DMS153 treated with DMSO at 0.1 percent for 48 hours (cell line): ENCODE measurements at regions not wholly inside any gene's neighbourhood (a gene's known extent, or its start where the extent isn't known, plus 50 kb on each side); places are given as distances from the start of the nearest gene placed in this dataset.
A peak's percentile ranks its signal among the peaks of the same experiment; 100 is the strongest.

ENCODE experiments used
- DNase-seq: peaks from one replicate; lab custom pipeline; 2025; ENCODE audit not compliant: unreplicated experiment; lab: John Stamatoyannopoulos, UW

DNA sequence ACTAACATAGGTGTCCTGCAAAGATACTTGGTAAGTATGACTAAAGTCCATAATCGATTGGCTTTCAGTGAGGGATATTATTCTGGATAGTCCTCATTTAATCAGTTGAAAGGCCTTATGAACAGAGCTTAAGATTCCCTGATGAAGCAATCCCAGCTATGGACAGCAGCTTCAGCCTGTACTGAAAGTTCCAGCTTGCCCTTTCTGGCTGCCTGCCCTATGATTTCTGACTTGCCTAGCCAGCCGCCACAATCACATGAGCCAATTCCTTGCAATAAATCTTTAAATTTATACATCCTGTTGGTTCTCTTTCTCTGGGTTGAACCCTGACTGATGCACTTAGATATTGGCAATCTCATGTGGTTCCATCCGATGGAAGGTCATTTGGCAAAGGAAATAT lies 759.0 kb upstream of the API5 start:
- no peak for DNase-seq

DNA sequence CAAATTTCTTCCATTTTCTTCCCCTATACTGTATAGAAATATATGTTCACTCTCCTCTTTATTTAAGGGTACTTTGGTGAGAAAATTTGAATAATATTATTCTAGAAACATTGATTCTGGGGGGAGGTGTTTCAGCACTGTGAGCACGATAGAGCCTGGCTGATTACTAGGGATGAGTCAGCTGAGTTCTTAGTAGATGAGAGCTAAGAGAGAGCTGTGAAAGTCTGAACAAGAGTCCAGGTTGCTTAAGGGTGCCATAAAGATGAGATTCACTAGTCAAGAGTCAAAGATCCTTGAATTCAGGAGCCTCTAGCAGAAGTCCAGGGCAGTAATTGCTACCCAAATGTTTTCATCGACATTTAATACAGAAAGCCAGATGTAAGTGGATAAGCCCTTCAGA lies 756.6 kb upstream of the API5 start:
- DNase-seq, result no peak

- no peak for DNase-seq
Observed at GRCh38 chr11:42571131-42571877, 740.5 kb upstream of the API5 start.

GRCh38 chr11:42571878-42572610 lies 739.8 kb upstream of the API5 start:
- no peak for DNase-seq

DNA sequence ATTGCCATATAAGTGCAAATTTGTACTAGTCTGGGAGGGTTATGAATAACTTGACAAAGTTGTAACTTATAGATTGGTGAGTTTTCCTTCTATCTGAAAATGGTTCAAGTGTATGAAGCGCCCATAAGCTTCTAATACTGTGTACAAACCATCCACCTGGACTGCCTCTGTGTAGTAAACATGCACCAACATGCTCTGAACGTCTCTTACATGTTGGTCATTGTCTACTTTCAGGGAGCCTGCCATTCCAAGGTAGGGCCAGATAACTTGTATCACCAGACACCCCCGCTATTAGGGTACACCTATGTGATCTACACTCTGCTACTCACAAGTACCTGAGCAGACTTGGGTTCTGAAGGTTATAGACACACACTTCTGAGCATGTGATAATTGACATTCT lies 735.5 kb upstream of the API5 start:
- no peak for DNase-seq

DNA sequence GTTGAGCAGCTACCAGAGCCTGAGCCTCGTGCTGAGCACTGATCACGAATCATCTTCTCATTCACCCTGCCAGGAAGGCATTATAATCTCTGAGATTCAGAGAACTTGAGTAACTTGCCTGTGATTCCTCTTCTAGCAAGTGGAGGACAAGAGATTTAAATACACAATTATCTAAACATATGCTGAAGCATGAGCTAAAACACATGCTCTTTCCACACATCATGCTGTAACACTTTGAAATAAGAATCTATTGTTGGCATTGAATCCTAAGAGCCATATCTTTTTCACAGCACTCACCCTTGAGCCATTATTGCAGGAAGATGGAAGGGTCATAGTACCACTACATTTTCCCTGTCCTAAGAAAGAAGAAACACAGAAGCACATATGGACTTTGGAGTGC lies 722.5 kb upstream of the API5 start:
- DNase-seq, result no peak

DNA sequence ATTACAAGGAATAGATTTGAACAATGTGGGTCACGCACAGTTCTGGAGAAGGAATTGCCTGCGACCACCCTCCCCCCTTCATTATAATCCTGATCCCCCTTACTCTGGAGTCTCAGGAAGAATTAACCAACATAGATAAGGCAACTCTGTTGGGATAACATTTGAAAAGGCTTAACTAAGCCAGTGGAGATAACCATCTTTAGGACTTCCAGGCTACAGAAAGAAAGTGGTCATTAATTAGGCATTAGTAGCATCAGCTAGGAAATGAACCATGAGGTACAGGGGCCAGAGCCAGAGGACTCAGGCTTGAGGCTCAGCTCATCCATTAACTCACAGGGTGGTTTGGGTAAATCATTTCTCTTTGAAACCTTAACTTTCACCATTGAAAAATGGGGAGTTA lies 720.0 kb upstream of the API5 start:
- no peak for DNase-seq

DNA sequence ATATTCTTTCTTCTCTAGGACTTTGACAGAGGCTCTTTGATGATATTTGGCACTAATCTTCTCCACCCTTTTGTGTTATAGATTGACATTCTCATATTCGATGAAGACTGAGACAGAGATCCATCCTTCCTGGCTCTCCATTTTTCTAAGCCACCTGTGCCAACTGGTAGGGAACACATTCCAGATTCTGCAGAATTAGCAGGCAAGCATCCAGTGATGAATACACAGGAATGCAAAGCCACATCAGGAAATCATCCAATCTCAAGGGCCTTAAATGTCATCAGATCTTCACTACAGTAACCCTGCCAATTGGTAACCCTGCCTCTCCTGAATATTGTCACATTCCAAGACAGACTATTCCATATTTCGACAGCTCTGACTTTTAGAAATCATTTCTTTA lies 718.4 kb upstream of the API5 start:
- DNase-seq, result no peak

DNA sequence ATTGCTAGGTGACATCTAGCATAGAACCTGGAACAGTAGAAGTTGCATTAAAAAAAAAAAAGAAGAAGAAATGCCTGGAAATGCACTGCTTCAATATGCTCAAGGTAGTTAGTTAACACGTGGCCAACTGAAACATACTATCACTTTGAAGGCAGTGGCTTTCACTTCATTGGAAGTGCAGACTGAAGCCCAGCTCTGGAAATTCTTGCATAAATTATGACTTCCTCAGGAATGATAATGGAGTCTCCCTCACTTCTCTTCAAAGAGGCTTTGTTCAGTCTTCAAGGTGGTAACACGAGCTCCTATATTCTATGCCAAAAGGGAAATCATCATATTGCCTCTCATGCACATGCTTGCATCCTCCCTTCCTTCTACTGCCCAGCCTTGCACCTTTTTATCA lies 715.9 kb upstream of the API5 start:
- no peak for DNase-seq

DNA sequence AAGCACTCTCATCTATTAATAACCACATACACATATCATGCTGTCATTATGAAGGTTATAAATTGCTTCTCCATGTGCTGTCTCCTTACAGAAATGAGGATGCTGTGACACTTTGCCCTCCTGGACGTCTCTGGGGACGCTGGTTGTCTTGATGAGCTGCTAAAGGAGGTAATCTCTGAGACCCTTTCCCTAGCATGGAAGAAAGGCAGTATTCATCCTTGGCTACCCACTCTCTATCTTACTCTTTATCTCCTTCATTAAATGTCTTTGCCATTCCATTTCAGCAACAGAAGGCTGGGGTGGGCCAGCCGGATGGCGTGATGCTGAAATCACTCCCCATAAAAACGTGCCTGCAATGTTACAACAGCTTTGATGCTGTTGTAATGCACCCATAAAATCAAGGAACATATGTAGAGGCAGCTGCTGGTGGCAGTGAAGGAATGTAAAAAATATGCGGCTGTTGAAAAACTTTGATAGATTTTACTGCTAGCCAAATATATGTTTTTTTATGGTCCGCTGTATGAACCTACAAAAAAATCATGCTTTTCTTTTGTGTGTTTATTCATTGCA lies 715.1 kb upstream of the API5 start:
- DNase-seq, result no peak

- DNase-seq, result no peak
Observed at GRCh38 chr11:42598341-42598740, 713.5 kb upstream of the API5 start.

DNA sequence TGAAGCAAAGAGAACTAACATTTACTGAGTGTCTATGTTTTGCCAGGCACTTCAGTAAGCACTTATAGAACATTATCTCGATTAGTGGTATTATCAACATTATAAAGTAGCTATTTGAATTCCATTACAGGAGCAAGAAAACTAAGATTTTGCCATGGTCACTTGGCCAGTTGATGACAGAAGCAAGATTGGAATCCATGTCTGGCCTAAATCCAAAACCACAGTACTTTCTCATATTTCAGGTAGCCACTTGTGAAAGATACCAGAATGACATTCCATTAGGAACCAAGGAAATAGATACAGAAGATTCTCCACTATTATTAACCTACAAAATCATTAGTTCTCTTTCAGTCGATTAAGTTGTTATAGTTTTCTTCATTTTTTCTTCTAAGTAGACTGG lies 691.0 kb upstream of the API5 start:
- DNase-seq, result no peak

DNA sequence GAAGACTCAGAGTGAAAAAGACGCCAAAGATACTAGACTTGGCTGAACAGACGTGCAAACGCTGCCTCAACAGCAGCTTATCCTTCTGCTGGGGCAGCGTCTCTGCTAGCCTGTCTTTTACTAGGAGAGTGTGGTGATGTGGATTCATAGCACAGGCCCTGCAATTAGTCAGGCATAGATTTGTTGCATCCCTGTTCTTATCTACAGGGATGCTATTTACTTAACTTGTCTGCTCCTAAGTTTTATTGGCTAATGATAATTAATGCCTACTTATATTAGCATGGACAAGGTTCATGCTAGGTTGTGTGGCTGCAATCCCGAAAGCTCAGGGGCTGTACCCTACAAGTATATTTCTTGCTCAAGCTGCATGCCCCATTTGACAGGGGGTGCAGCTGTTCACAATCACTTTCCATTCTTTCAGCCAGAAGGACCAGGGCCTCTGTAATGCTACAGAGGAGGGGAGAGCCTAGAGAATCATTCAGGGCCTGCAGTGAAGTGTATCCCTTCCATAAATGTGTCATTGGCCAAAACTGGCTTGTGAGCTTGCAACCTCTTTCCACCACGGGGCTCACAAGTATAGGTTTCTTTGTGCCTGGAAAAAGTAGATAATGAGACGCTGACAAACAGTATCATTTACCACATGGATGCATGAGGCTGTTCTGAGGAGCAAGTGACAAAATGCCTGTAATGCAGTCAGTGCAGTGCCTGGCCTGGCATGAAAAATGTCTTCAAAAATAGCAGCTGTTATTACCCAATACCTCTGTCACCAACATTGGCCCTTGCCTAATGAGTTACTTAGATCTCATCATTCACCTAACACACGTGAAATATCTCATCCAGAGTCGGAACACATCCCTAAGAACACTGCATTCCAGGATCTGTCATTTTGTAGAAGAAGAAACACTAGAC lies 685.8 kb upstream of the API5 start:
- DNase-seq, result no peak

DNA sequence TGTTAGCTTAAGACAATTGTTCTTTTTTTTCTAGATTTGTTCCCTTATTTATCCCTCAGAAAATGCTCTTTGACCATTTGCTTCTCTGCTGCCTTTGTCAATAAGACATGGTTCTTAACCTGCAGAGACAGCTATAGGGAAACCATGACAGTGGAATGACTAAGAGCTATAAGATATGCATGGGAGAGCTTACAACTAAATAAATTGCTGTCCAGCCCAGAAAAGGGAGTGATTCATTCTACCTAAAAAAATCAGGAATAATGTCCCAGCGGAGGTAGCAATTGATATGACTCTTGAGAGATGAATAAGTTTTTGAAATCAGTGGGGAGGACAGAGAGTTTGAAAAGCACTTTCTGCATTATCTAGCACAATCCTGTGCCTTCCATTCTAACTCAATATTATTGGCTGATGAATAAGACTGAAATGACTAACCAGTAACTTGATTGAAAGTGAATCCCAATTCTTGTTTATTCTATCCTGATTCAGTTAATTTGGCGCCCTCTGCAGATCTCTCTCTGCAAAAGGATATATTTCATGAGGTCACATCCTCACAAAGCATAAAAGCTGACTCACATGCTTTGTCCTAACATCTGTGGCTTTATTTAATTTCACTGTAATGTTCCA lies 680.5 kb upstream of the API5 start:
- DNase-seq, result peak; percentile 30

GRCh38 chr11:42646959-42647358 lies 664.8 kb upstream of the API5 start:
- DNase-seq, result no peak

DNA sequence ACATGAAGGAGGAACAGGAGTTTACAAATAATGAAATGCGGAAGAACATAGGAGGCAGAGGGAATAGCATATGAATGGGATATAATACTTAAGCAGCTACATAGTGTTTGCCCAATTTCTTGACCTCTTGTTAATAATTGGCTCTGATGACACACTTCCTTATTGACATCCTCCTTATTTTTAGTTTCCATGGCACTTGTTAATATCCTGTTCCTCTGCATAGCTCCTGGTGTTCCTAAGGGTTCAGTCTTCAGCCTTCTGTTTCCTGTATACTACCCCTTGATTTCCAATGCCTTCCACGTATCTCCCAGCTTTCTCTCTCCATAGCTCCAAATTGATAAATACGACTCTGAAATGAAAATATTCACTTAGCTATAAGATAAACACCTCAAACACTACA lies 663.8 kb upstream of the API5 start:
- DNase-seq, result no peak

DNA sequence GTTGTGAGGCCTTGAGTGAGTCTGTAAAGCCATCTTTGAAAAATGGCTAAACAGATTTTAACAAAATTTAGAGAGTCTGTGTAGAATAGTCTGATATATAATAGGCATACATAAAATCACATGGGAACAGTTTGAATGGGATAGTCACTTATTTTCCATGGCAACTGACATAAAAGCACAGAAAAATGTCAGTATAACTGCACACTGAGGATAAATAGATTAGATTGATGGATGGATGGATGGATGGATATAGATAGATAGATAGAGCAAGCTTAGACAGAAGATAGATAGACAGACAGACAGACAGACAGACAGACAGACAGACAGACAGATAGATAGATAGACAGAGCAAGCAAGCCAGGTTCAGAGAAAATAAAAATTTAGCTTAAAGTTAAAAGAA lies 660.2 kb upstream of the API5 start:
- no peak for DNase-seq

DNA sequence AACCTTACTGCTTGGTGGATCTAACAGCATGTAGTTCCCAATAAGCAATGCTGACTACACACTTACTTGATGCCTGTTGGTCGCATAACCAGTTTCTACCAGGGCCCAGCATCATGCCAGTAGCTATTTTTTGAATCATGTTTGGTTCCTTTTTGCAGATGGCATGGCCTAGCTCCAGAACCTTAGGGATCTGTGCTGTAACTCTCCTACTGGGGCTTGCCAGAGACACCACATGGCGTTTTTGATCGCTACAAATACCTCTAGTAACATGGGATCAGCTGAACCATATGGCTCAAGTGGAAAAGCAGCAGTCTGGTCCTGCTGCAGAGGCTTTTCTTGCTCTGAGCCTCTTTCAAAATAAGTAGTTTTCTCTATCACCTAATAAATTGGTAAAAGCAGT lies 654.6 kb upstream of the API5 start:
- DNase-seq, result no peak

DNA sequence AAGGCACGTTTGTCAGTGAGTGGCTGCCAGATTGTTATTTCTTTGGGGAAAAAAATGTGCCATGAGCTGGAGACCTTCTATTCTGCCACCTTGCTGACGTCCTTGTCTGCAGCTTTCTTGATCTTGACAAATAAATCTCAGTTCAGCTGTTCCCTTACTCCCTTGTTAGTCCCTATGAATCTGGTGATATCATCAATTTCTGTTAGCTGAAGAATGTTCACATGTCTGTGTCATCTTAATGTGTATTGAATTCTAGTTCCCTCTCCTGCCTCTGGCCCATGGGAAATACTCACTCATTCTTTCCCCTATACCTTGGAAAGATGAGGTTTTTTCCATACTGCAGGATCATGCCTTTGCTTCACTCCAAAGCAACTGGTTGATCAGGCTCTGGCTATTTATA lies 649.9 kb upstream of the API5 start:
- DNase-seq, result no peak

GRCh38 chr11:42669248-42669976 lies 642.4 kb upstream of the API5 start:
- DNase-seq, result no peak
